Stromal cell of bone marrow (primary cell): ENCODE measurements at regions not wholly inside any gene's neighbourhood (a gene's known extent, or its start where the extent isn't known, plus 50 kb on each side); places are given as distances from the start of the nearest gene placed in this dataset.
A peak's percentile ranks its signal among the peaks of the same experiment; 100 is the strongest.
"Not testable (repeated sequence)": the region's sequence is repeated elsewhere in the genome, so short reads cannot be mapped to it uniquely, and the experiment has no call there.

Experiments used
- DNase-seq: peaks from one replicate; pipeline ENCODE4 v3.0.0-alpha.2; 2012; ENCODE audit warnings: low read depth

DNA sequence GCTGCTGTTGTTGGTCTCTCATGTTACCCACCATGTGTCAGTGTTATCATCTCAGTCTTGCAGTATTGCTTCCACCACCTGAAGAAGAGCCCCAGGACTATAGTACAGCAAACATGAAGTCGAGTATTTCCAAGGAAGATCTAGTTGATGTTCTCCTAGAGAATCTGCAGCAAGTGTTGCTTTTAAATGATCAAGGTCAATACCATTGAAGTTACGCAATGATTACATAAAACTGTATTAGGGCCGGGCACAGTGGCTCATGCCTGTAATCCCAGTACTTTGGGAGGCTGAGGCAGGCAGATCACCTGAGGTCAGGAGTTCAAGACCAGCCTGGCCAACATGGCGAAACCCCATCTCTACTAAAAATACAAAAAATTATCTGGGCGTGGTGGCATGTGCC is 173.9 kb downstream of the TJP1 start:
- not testable (repeated sequence) for DNase-seq

DNA sequence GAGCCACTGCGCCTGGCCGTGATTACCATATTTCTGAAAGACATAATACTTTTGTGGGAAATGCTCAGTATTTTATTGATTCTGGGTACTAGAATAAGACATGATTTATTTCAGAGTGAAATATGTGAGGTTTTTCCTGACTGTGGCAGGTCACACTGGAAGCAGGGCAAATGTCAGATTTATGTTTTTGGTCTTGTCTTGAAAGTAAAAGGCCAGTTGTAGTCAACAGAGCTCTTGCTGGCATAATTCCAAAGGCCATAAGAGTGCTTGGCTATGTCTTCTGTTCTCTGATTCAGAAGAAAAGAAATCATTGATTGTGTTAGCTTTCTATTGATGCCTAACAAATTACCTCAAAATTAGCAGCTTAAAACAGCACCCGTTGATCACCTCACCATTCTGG is 176.4 kb downstream of the TJP1 start:
- DNase-seq = no peak

DNA sequence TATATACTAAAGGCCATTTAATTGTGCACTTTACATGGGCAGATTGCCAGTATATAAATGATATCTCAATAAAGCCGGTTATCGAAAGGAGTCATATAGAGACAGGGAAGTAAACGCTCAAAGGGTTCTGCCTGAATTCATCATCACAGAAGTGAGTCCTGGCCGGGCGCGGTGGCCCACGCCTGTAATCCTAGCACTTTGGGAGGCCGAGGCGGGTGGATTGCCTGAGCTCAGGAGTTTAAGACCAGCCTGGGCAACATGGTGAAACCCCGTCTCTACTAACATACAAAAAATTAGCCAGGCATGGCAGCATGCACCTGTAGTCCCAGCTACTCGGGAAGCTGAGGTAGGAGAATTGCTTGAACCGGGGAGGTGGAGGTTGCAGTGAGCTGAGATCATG is 177.9 kb downstream of the TJP1 start:
- not testable (repeated sequence) for DNase-seq

DNA sequence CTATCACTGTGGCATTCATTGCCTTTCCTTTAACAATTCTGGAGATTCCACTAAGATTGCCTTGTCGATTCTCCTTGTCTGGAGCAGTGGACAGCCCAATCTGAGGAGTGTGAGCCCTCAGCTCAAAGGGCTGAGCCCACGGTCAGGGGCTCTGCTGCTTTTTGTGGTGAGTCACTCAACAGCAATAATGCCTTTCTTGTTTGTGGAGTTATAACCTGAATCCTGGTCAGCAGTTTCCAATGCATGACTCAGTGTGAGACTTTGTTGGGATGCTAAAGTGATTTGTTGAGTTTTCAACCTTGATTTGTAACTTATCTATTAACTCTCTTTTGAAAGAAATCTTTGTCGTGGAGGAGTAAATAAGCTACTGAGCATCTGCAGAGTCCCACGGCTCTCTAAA is 183.5 kb downstream of the TJP1 start:
- DNase-seq = no peak

DNA sequence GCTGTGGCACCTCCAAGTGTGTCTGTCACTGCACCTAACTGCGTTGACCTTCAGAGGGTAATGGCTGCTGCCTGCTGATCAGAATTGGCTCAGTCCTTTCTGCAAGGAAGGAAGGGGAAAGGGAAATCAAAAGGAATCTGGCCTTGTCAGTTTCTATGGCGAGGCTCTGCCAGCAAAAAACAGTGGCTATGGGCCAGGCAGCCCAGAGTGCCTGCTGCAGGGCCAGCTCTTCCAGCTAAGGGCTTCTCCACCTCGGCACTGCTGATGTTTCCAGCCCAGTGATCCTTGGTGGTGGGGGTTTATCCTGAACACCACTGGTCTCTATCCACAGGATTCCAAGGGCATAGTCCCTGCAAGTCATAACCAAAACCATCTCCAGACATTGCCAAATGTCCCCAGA is 184.3 kb downstream of the TJP1 start:
- no peak for DNase-seq

DNA sequence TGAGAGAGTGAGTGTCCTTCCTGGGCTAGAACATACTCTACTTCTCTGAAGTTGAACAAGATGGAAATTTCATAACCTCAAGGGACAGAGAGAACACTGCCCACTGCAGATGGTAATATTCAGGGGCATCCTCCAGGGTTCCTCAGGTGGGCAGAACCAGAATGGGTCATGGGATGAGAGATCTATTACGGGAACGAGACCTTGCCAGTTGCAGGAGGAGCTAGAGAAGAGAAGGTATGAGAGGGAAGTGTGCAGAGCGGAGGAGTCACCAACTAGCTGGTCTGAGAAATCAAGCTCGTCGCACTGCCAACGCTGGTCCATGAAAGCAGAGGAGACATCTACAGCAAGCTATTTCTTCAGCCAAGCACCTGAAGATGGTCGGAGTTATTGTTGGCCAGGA is 184.7 kb downstream of the TJP1 start:
- DNase-seq = no peak

DNA sequence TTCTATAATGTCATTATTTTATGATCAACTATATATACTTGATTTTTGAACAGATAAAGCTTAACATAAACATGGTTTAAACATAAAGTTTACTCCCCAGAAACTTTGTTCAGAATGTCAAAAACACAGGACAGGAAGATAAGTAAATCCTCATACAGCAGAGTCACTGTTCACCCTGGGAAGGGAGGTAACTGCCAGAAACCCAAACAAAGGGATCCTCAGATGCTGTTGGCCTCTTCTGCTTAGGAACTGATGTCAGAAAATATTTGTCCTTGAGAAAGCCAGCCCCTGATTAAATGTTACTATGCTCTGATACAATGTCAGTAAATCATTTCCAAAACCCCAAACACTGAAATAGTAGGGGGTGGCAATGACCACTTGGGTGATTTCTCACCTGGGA is 185.3 kb downstream of the TJP1 start:
- DNase-seq = no peak

DNA sequence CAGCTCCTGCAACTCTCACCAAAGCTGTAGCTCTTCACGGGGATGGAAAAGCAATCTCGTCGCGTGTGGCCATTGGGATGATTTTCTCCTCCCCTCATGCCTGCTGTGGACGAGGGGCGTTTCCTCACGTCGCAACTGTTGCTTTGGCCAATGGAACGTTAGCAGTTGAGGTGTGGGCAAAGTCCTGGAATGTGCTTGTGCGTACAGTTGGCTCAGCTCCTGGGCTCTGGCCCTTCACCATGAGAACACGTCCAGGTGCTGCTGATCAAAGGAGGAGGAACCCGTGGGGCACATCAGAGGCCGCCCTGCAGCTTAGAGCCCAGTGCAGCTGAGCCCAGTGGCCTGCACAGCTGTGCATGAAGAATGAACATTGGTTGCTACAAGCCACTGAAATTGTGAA is 186.1 kb downstream of the TJP1 start:
- DNase-seq = no peak

DNA sequence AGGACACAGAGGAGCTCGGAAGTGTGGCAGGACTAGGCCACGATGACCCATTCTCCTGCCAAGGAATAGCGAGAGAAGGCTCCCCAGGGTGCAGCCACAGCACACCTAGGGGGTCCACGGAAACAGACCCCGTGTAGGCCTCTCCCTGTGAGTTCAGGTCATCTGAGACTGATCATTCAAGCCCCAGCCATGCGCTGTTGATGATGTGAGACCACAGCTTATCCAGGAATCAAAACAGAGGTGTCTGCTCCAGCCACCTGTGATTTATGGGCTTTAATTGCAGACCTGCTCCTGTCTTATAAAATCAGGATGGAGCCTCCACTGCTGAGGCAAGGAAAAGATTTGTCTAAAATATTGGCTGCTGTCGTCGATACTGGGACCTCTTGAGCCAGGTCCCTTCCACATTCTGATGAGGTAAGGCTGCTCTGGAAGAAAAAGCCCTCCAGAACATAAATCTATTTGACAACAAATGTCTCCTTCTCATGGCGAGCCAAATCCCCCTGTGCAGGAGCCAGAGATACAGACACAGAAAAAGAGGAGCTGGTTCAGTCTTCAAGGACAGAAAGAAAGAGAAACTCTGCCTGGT is 186.7 kb downstream of the TJP1 start:
- DNase-seq = no peak

DNA sequence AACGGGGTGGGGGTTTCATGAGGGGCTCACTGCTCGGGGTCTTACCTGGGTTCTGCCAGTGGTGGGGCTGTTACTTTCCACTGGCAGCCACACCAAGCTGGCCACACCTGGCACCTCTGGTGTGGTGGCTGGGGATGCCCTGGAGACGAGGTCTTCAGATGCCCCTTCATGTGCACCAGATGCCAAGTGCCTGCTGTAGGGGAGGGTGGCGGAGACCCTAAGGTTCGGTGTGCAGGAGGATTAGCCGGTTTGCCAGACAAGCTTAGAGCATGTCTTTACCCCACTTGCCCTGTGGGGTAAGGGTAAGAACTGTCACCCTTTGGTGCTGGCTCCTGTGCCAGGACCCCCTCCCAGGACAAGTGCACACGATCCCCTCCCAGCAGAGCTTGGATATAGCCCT is 188.3 kb downstream of the TJP1 start:
- DNase-seq = no peak

DNA sequence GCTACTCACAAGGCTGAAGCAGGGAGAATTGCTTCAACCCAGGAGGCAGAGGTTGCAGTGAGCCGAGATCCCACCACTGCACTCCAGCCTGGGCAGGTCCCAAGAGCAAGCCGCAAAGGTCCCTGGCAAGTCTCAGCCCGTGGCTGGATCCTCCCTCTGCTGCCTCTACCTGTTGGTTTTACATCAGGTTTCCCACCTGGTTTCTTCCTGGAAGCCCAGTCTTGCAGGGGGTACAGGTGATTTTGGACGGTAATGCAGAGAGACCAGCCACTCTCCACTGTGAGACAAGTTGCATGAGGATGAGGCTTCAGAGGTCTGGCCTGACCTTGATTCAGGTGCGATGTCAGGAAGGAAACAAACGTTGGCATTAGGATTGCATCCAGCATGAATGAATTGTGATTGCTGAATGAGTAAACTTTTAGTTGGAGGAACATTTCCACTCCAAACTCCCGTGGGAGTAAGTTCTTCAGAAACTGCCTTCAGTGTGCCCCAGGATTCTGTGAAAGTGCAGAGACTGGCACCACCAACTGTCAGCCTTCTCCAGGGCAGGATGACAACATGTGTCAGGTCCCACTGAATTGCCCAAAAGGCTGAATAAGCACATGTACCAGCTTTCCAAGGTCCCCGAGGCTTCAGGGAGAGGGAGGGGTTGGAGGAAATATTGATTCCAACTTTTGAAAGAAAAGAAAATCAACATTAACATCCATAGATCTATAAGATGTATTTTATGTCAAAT is 189.4 kb downstream of the TJP1 start:
- DNase-seq = no peak

DNA sequence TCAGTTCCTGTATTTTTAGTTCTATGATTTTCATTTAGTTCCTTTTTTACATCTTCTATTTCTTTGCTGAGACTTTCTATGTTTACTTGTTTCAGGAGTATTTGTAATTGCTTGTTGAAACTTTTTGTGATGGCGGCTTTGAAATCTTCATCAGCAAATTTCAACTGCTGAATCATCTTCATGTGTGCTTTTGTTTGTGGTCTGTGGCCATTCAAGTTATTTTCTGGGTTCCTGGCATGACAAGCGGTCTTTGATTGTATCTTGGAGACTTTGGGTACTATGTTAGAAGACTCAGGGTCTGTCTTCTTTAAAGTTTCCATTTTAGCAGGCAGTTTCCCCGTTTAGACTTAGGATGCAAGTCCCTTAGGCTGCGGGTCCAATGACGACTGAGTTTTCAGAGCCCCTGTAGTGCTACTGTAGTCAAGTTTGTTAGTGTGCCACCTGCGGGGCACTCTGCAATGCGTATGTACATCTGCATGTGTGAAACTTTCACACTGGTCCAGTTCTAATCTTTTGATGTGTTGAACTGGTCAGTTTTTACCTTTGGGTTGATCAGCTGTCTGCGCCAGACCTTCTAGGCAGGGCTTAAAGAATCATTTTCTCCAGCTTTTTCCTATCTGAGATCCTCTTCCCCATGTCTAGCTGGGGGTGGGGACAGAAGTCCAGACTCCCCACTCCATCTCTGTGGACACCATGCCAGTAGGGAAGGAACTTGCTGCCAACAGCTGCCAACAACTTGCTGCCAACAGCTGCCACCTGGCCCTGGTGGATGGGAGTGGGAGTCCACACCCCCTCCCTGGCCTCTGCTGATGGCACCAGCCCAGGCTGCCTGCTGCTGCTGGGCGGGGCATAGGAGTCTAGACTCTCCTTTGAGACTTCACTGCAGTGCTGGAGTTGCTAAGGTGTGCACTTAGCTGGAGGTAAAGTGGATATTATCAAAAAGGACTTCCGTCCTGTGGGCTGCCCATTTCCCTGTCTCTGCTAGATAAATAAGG is 190.9 kb downstream of the TJP1 start:
- no peak for DNase-seq

DNA sequence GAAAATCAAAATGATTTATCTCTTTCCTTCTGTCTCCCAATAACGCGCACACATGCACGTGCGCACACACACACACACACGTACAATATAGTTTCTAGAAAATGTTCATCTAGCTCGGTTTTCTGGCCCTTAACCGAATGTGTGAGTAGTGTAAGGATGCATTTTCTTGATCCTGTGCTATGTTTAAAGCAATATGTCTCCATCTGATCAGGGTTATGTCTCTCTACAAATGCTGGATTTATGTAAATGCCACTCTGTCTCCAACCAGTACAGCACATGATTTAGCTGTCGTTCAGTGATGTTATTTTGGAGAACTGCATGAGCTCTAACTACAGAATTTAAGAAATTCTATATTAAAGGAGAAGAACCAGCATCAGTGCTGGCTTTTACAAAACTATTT is 198.0 kb downstream of the TJP1 start:
- DNase-seq = no peak

DNA sequence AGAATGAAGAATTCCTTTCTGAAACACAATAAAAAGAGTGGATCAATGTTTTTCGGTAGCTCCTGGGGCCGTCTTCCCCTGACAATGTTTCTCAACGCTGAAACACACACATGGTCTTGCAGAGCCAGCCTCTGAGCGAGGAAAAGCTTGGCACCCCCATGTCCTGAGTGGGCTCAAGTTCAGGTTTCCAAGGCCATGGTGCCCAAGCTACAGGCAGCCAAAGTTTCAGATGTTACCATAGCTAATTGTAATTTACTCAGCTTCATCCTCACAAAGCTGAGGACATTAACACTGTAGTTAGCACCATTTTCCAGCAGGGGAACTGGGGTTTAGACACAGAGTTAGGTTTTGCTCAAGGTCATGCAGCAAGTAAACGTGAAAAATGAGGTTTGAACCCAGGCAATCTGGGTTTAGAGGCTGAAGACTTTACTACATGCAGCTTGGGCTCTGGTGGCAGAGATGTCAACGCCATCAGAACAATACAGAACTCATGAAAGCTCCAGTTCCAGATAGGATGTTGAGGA is 199.1 kb downstream of the TJP1 start:
- no peak for DNase-seq

DNA sequence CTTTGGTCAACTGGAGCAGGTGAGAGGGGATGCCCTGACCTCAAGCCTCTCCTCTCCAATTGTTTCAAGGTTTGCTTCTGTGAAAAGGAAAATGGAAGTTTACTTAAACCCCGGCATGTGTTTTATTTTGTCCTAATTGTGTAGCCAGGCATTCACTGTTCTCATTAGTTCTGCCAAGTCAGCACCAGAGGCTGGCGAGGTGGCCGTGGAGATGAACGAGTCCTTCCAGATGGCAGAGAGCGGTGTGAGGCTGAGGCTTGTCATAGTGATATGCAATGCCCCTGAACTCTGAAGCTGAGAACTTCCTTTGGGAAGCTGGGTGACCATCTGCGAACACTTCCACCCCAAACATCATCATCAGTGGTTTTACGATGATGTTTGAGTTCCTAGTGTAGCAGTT is 199.6 kb downstream of the TJP1 start:
- DNase-seq = no peak

DNA sequence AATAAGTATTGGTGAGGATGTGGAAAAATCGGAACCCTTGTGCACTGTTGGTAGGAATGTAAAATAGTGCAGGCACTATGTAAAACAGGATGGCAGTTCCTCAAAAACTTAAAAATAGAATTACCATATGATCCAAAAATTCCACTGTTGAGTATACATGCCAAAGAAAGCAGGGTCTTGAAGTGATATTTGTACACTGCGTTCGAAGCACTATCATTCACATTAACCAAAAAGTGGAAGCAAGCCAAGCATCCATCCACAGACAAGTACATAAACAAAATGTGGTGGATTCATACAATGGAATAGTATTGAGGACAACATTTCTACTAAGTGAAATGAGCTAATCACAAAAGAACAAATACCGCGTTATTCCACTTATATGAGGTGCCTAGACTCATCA is 200.7 kb downstream of the TJP1 start:
- DNase-seq = no peak

DNA sequence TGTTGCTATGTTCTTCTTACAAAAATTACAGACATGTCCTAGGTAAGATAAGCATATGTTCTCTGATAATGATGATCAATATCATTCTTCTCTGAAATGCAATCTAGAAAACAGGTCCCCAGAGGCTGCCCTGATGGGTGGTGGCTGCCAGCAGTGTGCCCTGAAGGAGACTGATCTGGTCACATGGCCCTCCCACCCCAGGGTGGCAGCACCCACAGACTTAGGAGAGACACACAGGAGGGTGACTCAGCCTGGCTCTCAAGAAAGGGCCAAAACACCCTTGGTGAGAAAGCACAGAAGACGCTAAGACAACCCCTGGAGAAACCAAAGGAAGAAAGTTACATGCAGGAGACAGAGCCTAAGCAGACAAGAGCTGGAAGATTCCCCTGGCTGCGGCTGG is 203.7 kb downstream of the TJP1 start:
- no peak for DNase-seq

DNA sequence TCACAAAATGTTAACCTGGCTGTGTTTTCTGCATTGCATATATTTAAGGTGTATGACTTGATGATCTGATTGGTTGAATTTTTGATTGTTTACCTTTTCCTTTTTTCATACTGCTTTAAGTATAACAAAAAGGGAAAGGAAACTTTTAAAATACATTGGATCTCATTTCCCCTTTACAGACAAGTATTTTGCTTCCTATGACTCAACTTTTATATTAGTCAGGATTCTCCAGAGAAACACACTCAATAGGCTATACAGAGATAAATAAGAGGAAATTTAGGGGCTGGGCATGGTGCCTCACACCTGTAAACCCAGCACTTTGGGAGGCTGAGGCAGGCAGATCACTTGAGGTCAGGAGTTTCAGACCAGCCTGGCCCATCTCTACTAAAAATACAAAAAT is 205.8 kb downstream of the TJP1 start:
- DNase-seq = no peak

DNA sequence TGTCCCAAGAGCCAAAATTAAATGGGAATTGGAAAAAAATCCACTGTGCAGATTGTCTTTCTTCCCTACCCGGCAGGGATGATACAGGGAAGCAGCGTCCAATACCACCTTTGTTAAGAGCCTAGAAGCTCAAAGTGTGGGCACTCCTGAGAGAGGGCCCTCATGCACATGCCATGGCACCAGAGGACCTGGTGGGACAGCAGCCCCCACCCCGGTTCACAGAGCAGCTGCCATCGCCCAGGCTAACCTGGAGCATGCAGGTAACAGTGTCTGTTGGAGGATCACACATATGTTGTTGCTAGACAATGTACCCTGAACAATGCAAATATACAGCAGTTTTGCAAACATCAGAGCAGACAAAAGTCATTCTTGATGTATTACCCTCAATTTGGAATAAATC is 206.5 kb downstream of the TJP1 start:
- DNase-seq = no peak

DNA sequence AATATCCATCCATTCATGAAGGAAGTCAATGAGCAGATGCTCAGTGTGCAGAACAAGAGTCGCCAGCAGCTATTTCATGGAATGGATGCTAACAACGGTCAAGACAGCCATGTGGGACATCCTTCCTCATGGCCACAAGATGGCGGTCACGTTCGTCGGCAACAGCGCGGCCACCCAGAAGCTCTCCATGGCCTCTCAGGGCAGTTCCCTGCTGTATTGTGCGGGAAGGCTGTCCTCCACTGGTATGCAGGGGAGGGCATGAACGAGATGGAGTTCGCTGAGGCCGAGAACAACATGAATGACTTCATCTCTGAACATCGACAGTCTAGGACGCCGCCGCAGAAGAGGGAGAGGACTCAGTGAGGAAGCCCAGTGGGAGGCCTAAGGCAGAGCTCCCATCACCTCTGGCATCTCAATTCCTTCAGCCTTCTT is 208.3 kb downstream of the TJP1 start:
- DNase-seq = no peak

DNA sequence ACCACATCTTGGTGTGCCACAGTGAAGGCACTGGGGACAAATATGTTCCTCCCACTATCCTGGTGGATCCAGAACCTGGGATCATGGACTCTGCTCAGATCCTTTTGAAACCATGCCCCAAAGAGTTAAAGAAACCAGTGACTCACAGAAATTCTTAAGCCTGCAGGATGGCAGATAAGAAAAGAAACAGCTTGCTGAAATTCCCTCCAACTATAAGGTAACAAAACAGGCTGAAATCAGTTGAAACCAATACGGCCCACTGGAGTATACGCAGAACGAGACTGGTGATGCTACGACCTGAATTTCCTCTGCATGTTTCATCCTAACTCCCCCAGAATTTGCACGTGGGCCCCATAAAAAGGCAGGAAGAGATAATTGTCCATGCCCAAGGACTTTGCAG is 209.6 kb downstream of the TJP1 start:
- DNase-seq = no peak

DNA sequence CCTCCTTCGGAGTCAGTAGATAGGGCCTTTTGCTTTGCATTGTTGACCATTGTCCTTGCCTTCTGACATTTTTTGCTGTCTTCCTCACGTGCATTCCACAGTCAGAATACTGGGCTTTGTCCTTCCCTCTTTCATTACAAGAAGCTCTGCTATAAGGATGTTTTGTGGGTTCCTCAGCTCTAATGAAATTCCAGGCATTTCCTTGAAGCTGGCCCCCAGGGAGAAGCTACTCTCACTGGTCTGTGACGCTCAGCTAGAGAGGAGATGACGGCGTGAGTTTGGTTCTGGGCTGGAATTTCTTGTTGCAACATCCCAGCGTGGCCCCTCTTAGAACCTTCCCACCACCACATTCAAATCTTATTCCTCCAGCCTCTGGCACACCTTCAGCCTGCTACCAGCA is 210.2 kb downstream of the TJP1 start:
- DNase-seq = peak; percentile 49

DNA sequence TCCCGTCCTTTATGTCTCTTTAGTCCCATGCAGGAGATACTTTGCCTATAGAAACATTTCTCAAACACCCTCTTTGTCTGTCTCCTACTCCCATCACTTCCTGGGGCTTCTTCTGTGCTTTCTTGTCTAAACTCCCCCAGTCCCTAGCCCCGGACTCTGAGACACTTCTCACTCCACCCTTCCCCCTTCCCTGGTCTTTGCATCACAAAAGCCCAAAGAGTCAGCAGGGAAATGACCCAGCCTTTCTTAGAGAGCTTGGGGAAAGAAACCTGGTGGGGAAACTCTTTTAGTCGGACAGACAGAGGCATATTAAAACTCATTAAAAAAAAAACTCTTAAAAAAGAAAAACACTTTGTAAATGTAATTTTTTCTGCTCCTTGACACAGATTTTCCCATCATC is 211.2 kb downstream of the TJP1 start:
- no peak for DNase-seq
